ENCODE measurements at regions not wholly inside any gene's neighbourhood (a gene's known extent, or its start where the extent isn't known, plus 50 kb on each side); places are given as distances from the start of the nearest gene placed in this dataset.

DNA sequence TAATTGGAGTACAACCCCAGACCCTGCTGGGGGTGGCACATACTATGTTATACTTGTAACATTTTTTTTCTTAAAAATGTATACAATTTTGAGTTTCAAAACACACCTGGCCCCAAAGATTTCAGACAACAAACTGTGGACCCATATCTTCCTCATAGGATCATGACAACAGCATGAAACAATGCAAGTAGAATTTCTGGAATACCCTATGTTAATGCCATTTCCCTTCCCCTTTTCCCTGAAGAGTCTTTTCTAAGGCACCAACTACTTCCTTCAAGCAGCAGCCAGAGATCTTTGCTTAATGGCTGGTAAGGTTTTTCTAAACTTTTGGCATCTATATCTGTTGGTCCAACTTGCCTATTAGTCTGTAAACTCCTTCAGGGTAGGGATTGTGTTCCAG, 99.9 kb upstream of the SERBP1 start:
- ATAC-seq (no peak), DNase-seq (no peak)
- Histone ChIP-seq H3K27ac (ENCODE audit: low read length) (no peak overlapping the region), H3K27me3 (ENCODE audit: control insufficient read depth, insufficient read depth) (no peaks in the 10 kb centered on the region), H3K9me3 (ENCODE audit: control insufficient read depth, low read length) (no peaks in the 10 kb centered on the region), H3K4me1 (ENCODE audit: control insufficient read depth, insufficient read depth, low read length) (no peaks in the 10 kb centered on the region), H3K4me3 (ENCODE audit: low read length) (no peak overlapping the region)
- intact Hi-C loops (cut with DNase I): loop anchor here in 2 of 4 donors (5.0 to 10.0 kb wide), 3 partner anchors 155 to 305 kb away; partner anchors contain the start of genes GADD45A (in 1 of the 2) and GNG12 (in 1 of the 2)

DNA sequence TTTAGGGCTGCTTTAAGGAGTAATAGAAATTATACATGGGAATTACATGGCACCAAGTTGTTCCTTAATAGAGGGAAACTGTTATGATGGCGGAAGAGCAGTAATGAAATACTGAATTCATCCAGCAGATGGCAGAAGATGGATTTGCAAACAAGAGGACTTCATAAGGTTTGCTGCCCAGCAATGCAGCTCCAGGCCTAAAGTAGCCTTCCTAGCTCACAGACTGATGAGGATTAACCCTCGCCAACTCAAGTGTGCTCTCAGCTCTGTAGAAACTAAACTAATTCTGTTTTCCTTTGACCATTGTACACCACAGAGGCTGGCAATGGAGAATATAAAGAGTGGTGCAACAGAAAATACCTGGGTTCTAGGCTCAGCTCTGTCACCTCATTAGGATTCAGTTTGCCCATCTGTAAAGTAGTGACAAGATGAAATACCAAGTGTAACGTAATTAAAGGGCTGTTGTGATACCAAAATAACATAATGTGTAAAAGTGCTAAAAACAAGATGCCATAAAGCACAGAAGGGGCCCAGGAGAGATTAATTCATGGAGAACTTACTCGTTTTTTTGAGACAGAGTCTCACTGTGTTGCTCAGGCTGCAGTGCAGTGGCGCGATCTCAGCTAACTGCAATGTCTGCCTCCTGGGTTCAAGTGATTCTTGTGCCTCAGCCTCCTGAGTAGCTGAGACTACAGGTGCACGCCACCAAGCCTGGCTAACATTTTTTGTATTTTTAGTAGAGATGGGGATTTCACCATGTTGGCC, 102.4 kb upstream of the SERBP1 start:
- DNase-seq (peak in 2 of 3 donors; percentile 28 to 51), ATAC-seq (peak; percentile 69 to 77)
- Histone ChIP-seq H3K27ac (ENCODE audit: low read length) (no peak overlapping the region), H3K9me3 (ENCODE audit: control insufficient read depth, low read length) (no peaks in the 10 kb centered on the region), H3K4me1 (ENCODE audit: control insufficient read depth, insufficient read depth, low read length) (no peaks in the 10 kb centered on the region), H3K27me3 (ENCODE audit: control insufficient read depth, insufficient read depth) (no peaks in the 10 kb centered on the region), H3K4me3 (ENCODE audit: low read length) (no peak overlapping the region)
- intact Hi-C loops (cut with DNase I): loop anchor here in 2 of 4 donors (2.0 to 10.0 kb wide), 4 partner anchors 152 to 302 kb away; partner anchors contain the start of genes GADD45A (in 1 of the 2) and GNG12 (in 1 of the 2)
- WGBS: 65% methylated on average over 7 of the region's 7 CpGs

DNA sequence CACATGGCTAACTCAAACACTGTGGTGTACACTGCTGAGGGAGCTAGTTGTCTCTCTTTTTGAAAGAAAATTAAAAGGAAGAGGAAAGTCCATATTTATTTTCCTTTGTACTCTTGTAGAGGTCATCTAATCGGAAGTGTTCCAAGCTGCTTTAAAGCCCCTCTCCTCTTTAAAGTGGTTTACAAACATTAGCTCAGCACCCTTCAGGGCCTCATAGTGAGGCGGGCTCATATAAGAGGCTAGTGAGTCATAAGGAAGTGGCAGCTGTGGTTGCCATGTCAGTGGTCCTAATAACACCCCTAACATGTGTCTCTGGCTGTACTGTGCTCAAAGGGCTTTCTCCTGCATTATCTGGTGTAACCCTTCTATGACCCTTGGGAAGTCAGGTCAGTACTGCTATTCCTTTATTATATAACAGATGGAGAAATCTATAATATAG, 104.4 kb upstream of the SERBP1 start:
- 81% methylated on average over 2 of the region's 2 CpGs for WGBS
- no peaks in the 10 kb centered on the region for H3K9me3 ChIP-seq (ENCODE audit: control insufficient read depth, low read length)
- H3K4me1 ChIP-seq (ENCODE audit: control insufficient read depth, insufficient read depth, low read length): no peaks in the 10 kb centered on the region
- DNase-seq: no peak
- intact Hi-C loops (cut with DNase I): loop anchor here in 3 of 4 donors (5.0 to 10.0 kb wide), 5 partner anchors 150 to 308 kb away; partner anchors contain the start of genes GADD45A (in 1 of the 3) and GNG12 (in 1 of the 3)
- H3K27me3 ChIP-seq (ENCODE audit: control insufficient read depth, insufficient read depth): no peaks in the 10 kb centered on the region
- ATAC-seq: no peak
- H3K4me3 ChIP-seq (ENCODE audit: low read length): no peak overlapping the region
- H3K27ac ChIP-seq (ENCODE audit: low read length): no peak overlapping the region

DNA sequence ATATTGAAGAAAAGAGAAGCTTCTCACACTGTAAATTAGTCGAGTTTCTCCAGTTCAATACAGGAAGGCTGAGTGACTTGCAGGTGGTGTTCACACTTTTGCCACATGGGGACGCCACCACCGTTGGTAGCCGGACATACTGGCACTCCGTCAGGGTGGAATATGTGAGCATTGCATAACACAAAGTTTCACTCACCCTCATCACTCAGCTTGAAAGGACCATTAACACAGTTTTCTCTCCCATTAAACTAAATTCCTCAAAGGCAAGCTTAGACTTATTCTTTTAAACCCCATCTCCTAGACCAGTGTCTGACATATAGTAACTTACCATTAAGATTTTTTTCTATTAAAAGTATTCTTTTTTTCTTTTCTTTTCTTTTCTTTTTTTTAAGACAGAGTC, 105.3 kb upstream of the SERBP1 start:
- no peaks in the 10 kb centered on the region for H3K4me1 ChIP-seq (ENCODE audit: control insufficient read depth, insufficient read depth, low read length)
- intact Hi-C loops (cut with DNase I): loop anchor here in 3 of 4 donors (5.0 to 10.0 kb wide), 4 partner anchors 149 to 307 kb away; partner anchors contain the start of genes GADD45A (in 1 of the 3) and GNG12 (in 1 of the 3)
- 5% methylated on average over 5 of the region's 5 CpGs for WGBS
- H3K4me3 ChIP-seq (ENCODE audit: low read length): no peak overlapping the region
- ATAC-seq (peak; percentile 60 to 77), DNase-seq (peak; percentile 75 to 90 (median 88))
- no peaks in the 10 kb centered on the region for H3K9me3 ChIP-seq (ENCODE audit: control insufficient read depth, low read length)
- no peaks in the 10 kb centered on the region for H3K27me3 ChIP-seq (ENCODE audit: control insufficient read depth, insufficient read depth)
- H3K27ac ChIP-seq (ENCODE audit: low read length): no peak overlapping the region

DNA sequence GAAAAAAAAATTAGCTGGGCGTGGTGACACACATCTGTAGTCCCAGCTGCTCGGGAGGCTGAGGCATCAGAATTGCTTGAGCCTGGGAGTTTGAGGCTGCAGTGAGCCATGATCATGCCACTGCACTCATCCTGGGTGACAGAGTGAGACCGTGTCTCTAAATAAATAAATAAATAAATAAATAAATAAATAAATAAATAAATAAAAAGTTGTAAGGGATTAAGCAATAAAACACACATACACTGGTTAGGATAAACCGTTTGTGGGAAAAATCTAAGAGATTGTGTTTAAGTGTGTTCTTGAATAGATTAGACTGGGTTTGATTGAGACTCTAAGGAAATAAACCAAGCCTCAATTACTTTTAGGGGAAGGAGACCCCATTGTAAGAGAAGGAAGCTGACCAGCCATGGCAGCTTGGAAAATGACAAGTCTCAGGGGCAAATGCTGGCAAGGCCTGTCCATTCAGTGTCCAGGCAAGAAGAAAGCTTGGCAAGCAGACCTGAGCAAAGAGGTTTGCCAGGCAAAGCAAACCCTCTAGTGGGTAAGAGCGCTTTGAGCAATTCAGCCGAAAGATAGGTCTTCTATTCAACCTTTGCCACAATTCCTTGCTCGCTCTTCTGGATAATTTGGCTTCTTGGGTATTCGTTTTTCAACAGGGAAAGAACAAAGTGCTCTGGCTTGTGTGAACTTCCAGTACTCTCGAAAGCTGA, 106.9 kb upstream of the SERBP1 start:
- no peaks in the 10 kb centered on the region for H3K9me3 ChIP-seq (ENCODE audit: control insufficient read depth, low read length)
- peak in 1 of 2 donors; percentile 59 for ATAC-seq
- intact Hi-C loops (cut with DNase I): loop anchor here (2.0 to 10.0 kb wide), 5 partner anchors 148 to 305 kb away; partner anchors contain the start of genes GADD45A (in 1 of the 4) and GNG12 (in 1 of the 4)
- DNase-seq: peak in 2 of 3 donors; percentile 53 to 70
- H3K4me3 ChIP-seq (ENCODE audit: low read length): no peak overlapping the region
- 58% methylated on average over 9 of the region's 9 CpGs for WGBS
- H3K27ac ChIP-seq (ENCODE audit: low read length): peak overlapping the region; percentile 80
- H3K4me1 ChIP-seq (ENCODE audit: control insufficient read depth, insufficient read depth, low read length): no peaks in the 10 kb centered on the region
- H3K27me3 ChIP-seq (ENCODE audit: control insufficient read depth, insufficient read depth): no peaks in the 10 kb centered on the region

DNA sequence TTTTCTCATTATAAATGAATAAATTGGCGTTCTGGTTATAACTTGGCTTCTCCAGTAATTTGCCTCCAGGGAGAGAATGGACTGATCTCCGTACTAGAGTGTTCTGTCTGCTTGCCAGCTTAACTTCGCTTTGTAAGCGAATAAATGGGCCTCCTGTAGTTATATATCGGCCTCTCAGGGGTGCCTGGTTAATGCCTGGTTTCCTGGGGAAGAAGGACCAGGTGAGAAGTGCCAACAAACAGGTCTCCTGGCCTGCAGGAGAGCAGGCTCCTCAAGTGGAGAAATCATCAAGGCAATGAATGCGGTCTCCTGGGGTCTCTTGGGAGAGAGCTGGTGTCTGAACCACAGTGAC, 107.4 kb upstream of the SERBP1 start:
- H3K4me1 ChIP-seq (ENCODE audit: control insufficient read depth, insufficient read depth, low read length): no peaks in the 10 kb centered on the region
- ATAC-seq (peak in 1 of 2 donors; percentile 51), DNase-seq (no peak)
- WGBS: 70% methylated on average over 6 of the region's 6 CpGs
- no peak overlapping the region for H3K4me3 ChIP-seq (ENCODE audit: low read length)
- H3K9me3 ChIP-seq (ENCODE audit: control insufficient read depth, low read length): no peaks in the 10 kb centered on the region
- no peaks in the 10 kb centered on the region for H3K27me3 ChIP-seq (ENCODE audit: control insufficient read depth, insufficient read depth)
- intact Hi-C loops (cut with DNase I): loop anchor here (2.0 to 10.0 kb wide), 5 partner anchors 147 to 305 kb away; partner anchors contain the start of genes GADD45A (in 1 of the 4) and GNG12 (in 1 of the 4)
- H3K27ac ChIP-seq (ENCODE audit: low read length): no peak overlapping the region

DNA sequence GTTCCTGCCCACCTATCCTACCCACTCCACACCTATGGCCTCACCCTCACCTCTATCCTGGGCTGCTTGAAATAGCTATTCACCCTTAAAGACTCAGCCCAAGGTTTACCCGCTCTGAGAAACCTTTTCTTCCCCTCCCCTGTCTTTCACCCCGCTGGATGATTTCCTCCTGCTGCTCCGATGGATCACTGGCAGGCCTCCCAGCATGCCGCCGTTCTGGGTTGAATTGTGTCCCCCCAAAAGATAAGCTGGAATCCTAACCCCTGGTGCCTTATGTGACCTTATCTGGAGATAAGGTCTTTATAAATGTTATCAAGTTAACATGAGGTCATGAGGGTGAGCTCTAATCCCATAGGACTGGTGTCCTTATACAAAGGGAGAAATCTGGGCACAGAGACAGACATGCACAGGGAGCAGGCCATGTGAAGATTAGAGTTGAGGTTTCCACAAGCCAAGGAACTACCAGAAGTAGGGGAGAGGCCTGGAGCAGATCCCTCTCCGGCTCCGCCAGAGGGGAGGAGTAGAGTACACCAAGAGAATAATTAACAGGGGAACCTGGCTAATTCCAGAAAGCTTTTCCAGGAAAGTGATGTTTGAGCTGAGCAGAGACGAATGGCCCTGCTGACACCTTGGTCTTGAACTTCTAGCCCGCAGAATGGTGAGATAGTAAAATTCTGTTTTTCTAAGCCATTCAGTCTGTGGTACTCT, 110.0 kb upstream of the SERBP1 start:
- H3K9me3 ChIP-seq (ENCODE audit: control insufficient read depth, low read length): no peaks in the 10 kb centered on the region
- H3K4me1 ChIP-seq (ENCODE audit: control insufficient read depth, insufficient read depth, low read length): no peaks in the 10 kb centered on the region
- H3K4me3 ChIP-seq (ENCODE audit: low read length): no peak overlapping the region
- H3K27me3 ChIP-seq (ENCODE audit: control insufficient read depth, insufficient read depth): no peaks in the 10 kb centered on the region
- intact Hi-C loops (cut with DNase I): no loop called here
- ATAC-seq (peak; percentile 68 to 84), DNase-seq (peak; percentile 39 to 82 (median 56))
- 68% methylated on average over 9 of the region's 9 CpGs for WGBS
- no peak overlapping the region for H3K27ac ChIP-seq (ENCODE audit: low read length)

DNA sequence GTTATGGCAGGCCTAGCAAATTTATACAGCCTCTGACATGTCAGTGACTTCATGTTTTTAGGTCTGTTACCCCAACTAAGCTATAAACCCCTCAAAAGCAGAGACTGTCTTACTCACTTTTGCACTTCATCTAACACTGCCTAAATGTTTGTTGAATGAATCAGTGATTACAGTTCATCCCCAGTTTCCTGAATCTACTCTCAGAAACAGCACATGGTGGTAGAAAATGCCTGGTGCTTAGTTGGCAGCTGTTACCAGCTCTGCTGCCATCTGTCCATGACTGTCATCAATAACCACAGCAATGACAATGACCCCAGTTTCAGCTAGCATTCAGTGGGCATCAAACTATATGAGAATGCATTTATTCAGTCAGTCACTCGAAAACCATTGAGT, 110.5 kb upstream of the SERBP1 start:
- H3K4me1 ChIP-seq (ENCODE audit: control insufficient read depth, insufficient read depth, low read length): no peaks in the 10 kb centered on the region
- intact Hi-C loops (cut with DNase I): no loop called here
- H3K9me3 ChIP-seq (ENCODE audit: control insufficient read depth, low read length): no peaks in the 10 kb centered on the region
- DNase-seq: no peak
- H3K4me3 ChIP-seq (ENCODE audit: low read length): no peak overlapping the region
- 87% methylated on average over 1 of the region's 1 CpG for WGBS
- H3K27me3 ChIP-seq (ENCODE audit: control insufficient read depth, insufficient read depth): no peaks in the 10 kb centered on the region
- ATAC-seq: no peak
- no peak overlapping the region for H3K27ac ChIP-seq (ENCODE audit: low read length)

DNA sequence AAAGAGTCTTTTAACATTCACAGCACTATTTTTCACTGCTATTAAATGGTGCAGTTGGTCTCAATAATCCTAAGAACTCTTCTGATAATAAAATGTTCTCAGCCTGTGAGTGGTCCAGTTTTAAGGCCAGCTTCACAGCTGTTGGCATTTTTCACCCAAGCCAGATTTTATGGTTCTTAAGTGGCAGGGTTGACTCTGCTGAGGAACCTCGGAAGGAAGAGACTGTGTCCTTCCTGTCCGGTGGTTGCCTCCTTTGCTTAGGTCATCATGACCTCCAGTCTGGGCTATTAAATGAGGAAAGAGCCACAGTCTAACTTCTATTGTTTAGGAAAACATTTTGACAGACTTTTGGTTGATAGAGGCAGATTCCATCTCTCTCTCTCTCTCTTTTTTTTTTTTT, 112.5 kb upstream of the SERBP1 start:
- Histone ChIP-seq H3K4me3 (ENCODE audit: low read length) (no peak overlapping the region), H3K9me3 (ENCODE audit: control insufficient read depth, low read length) (no peaks in the 10 kb centered on the region), H3K27me3 (ENCODE audit: control insufficient read depth, insufficient read depth) (no peaks in the 10 kb centered on the region), H3K27ac (ENCODE audit: low read length) (no peak overlapping the region), H3K4me1 (ENCODE audit: control insufficient read depth, insufficient read depth, low read length) (no peaks in the 10 kb centered on the region)
- DNase-seq (no peak), ATAC-seq (no peak)
- intact Hi-C loops (cut with DNase I): no loop called here
- no CpG with 5 or more reads among the region's 2 CpGs for WGBS

DNA sequence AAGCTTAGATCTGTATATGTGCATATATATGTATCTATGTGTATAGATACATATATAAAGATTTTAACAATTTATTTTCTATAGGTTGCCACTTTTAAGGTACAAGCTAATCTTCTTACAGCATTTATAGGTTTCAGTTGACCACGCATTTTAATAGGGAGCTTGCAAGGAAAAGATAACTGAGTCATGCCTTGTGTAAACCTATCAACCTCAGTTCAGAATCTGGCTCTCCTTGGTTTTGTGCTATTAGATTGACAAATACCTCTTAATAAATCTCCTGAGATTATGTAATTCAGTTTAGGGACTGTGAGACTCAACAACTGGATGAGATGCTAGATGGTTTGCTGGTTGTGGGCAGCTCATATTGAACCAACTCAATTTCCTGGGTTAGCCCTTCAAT, 114.7 kb upstream of the SERBP1 start:
- ATAC-seq (no peak), DNase-seq (no peak)
- intact Hi-C loops (cut with DNase I): no loop called here
- Histone ChIP-seq H3K4me3 (ENCODE audit: low read length) (no peak overlapping the region), H3K9me3 (ENCODE audit: control insufficient read depth, low read length) (no peaks in the 10 kb centered on the region), H3K4me1 (ENCODE audit: control insufficient read depth, insufficient read depth, low read length) (no peaks in the 10 kb centered on the region), H3K27ac (ENCODE audit: low read length) (no peak overlapping the region), H3K27me3 (ENCODE audit: control insufficient read depth, insufficient read depth) (no peaks in the 10 kb centered on the region)
- WGBS: 93% methylated on average over 1 of the region's 1 CpG

Data from right cardiac atrium (tissue), 5 donors.